GM12873 (cell line): ENCODE measurements at regions not wholly inside any gene's neighbourhood (a gene's known extent, or its start where the extent isn't known, plus 50 kb on each side); places are given as distances from the start of the nearest gene placed in this dataset.

Experiments
- CTCF ChIP-seq: IDR thresholded peaks from 2 replicates; pipeline ENCODE4 v1.5.1; 2012; ENCODE audit warnings: low read depth, mild to moderate bottlenecking, moderate library complexity, low read length, control low read depth; ENCODE audit not compliant: insufficient read depth; ENCODE audit errors: missing control alignments

DNA sequence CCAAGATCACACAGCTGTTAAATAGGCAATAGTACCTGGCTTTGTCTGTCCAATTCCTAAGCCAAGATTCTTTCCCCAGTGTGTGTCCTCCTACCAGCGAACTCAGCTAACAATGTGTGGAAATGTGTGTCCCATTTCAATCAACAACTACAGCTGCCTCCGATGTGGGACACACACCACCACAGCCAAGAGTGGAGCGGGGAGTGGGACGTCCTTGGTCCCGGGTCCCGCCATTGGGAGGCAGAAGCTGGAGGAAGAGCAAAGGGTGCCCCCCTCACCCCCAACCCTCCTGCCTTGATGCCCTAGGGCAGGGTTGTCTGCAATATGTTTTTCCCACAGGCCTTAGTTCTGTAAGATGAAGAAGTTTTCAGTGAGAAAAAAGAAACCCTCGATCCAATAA is 265.4 kb upstream of the RAB4A start:
- no peak for TF ChIP-seq CTCF

DNA sequence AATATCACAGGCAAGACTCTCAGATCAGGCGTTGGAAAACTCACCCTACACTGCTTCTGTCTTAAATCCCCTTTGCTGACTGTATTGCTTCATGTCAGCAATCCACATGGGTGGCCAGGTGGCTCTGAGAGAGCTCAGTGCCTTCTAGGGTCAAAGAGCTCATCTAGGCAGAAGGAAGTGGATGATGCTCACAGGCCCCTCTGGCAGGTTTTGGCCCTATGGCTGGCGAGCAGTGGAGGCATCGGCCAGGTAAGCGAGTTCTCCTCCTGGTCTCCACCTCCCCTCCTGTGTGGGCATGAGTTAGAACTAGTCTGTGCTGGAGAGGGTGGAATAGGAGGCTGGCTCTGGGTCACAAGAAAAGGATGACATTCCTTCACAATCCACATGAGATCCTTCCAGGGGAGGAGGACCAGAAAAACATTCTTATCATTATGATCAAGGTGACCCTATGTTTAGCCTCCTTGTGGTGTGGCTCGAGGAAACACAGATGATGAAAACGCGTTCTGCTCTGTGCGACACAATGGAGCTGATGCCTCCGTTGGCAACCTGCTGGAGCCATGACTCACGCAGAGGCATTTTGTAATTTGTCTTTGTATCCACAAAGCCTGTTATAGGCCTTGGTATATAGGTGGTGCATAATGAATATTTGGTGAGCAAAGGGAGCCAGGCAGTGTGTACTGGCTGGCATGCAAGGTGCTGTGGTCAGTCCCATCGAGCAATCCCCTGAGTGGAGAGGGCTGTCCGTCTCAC is 264.6 kb upstream of the RAB4A start:
- TF ChIP-seq CTCF, result no peak

- TF ChIP-seq CTCF, result no peak
These were observed 263.7 kb upstream of the RAB4A start for GRCh38 chr1:229007167-229007566.

- no peak for TF ChIP-seq CTCF
These were observed 263.2 kb upstream of the RAB4A start for GRCh38 chr1:229007701-229008100.

- no peak for TF ChIP-seq CTCF
These were observed 259.9 kb upstream of the RAB4A start for GRCh38 chr1:229011022-229011421.

DNA sequence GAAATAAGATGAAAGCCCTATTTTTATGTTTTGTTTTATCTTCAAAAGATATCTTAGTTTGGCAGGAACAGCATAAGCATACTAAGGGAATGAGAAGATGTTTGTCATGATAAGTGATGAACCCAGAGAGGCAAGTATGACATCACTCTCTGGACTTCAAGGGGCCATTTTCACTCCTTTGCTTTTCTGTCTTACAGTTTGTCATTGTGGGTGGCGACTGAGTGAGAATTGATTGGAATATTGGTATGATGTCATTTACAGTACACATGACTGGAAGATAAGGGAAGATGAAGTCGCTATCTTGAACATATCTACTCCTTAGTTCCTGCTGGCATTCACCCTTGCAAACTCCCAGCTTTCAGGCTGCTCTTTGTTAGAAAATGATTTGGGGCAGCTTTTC is 258.1 kb upstream of the RAB4A start:
- no peak for TF ChIP-seq CTCF

DNA sequence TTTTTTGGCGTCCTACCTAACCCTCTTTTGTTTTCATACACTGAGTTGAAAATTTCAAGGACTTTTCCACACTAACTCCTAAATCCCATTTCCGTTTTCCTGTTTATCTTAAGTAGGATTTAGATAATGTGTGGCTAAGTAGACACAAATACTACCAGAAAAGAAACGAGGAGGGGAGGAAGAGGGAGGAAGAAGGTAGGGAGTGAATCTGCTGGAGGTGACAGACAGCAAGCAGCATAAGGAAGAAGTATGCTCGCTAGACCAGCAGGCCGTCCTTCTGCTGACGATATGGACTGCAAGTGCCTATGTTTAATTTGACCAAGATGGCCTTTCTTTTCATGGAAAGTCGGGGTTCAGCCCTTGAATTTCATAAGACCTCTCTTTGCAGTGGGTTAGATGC is 256.9 kb upstream of the RAB4A start:
- TF ChIP-seq CTCF, result no peak
